Brain pericyte (primary cell): ENCODE measurements at regions not wholly inside any gene's neighbourhood (a gene's known extent, or its start where the extent isn't known, plus 50 kb on each side); places are given as distances from the start of the nearest gene placed in this dataset.
"Not testable (repeated sequence)": the region's sequence is repeated elsewhere in the genome, so short reads cannot be mapped to it uniquely, and the experiment has no call there.

Experiments used
- DNase-seq: peaks from one replicate; pipeline ENCODE4 v3.0.0-alpha.2; 2012; ENCODE audit warnings: low read depth, low spot score

GRCh38 chr13:107926515-107926914 is 288.8 kb downstream of the LIG4 start:
- not testable (repeated sequence) for DNase-seq

GRCh38 chr13:107916902-107917301 is 298.4 kb downstream of the LIG4 start:
- DNase-seq = not testable (repeated sequence)

GRCh38 chr13:107912745-107913144 is 302.6 kb downstream of the LIG4 start:
- DNase-seq = no peak

GRCh38 chr13:107907065-107907805 is 308.1 kb downstream of the LIG4 start:
- DNase-seq = no peak

GRCh38 chr13:107906131-107906530 is 309.2 kb downstream of the LIG4 start:
- DNase-seq = no peak

GRCh38 chr13:107901996-107902562 is 313.3 kb downstream of the LIG4 start:
- no peak for DNase-seq

- no peak for DNase-seq
These were observed 314.1 kb downstream of the LIG4 start for GRCh38 chr13:107901230-107901629.

GRCh38 chr13:107900775-107901174 is 314.6 kb downstream of the LIG4 start:
- no peak for DNase-seq

GRCh38 chr13:107886118-107886517 is 329.2 kb downstream of the LIG4 start:
- DNase-seq = no peak

- no peak for DNase-seq
These were observed 330.8 kb downstream of the LIG4 start for GRCh38 chr13:107884564-107884963.

- no peak for DNase-seq
These were observed 331.7 kb downstream of the LIG4 start for GRCh38 chr13:107883561-107884175.

GRCh38 chr13:107882708-107883560 is 332.4 kb downstream of the LIG4 start:
- no peak for DNase-seq

GRCh38 chr13:107881362-107881761 is 334.0 kb downstream of the LIG4 start:
- no peak for DNase-seq

GRCh38 chr13:107874456-107874855 is 340.9 kb downstream of the LIG4 start:
- no peak for DNase-seq

- DNase-seq = no peak
These were observed 341.4 kb downstream of the LIG4 start for GRCh38 chr13:107873926-107874325.

- no peak for DNase-seq
These were observed 344.9 kb downstream of the LIG4 start for GRCh38 chr13:107870400-107870799.

- DNase-seq = no peak
These were observed 347.4 kb downstream of the LIG4 start for GRCh38 chr13:107867701-107868661.

GRCh38 chr13:107866941-107867623 is 348.3 kb downstream of the LIG4 start:
- no peak for DNase-seq

- DNase-seq = no peak
These were observed 349.1 kb downstream of the LIG4 start for GRCh38 chr13:107866032-107866940.
